Fibroblast of pulmonary artery (primary cell): ENCODE measurements at regions not wholly inside any gene's neighbourhood (a gene's known extent, or its start where the extent isn't known, plus 50 kb on each side); places are given as distances from the start of the nearest gene placed in this dataset.

Source experiments
- DNase-seq: peaks from one replicate; pipeline ENCODE4 v3.0.0-alpha.2; 2010; ENCODE audit warnings: low read depth
- H3K4me3 ChIP-seq: replicated peaks from 2 replicates; pipeline ENCODE4 v1.5.1; 2011; ENCODE audit warnings: low read depth, mild to moderate bottlenecking, control low read depth, low read length, moderate library complexity
- CTCF ChIP-seq: IDR thresholded peaks from 2 replicates; pipeline ENCODE4 v1.5.1; 2011; ENCODE audit warnings: mild to moderate bottlenecking, control low read depth, low read length, inconsistent platforms; ENCODE audit errors: missing control alignments

- no peak overlapping the region for H3K4me3 ChIP-seq
- TF ChIP-seq CTCF, result no peak
- DNase-seq, result no peak
These were observed 232.9 kb upstream of the CPNE8 start for GRCh38 chr12:39138268-39138667.

GRCh38 chr12:39127401-39127800 lies 222.0 kb upstream of the CPNE8 start:
- H3K4me3 ChIP-seq, result no peak overlapping the region
- DNase-seq, result peak; percentile 73
- no peak for TF ChIP-seq CTCF

- no peak for TF ChIP-seq CTCF
- no peak overlapping the region for H3K4me3 ChIP-seq
- no peak for DNase-seq
These were observed 220.2 kb upstream of the CPNE8 start for GRCh38 chr12:39125566-39125965.

GRCh38 chr12:39124768-39125167 lies 219.4 kb upstream of the CPNE8 start:
- H3K4me3 ChIP-seq, result no peak overlapping the region
- no peak for TF ChIP-seq CTCF
- no peak for DNase-seq

GRCh38 chr12:39123580-39124253 lies 218.3 kb upstream of the CPNE8 start:
- no peak for DNase-seq
- no peak for TF ChIP-seq CTCF
- no peak overlapping the region for H3K4me3 ChIP-seq

GRCh38 chr12:39122562-39123204 lies 217.3 kb upstream of the CPNE8 start:
- no peak overlapping the region for H3K4me3 ChIP-seq
- TF ChIP-seq CTCF, result no peak
- DNase-seq, result no peak

- no peak for DNase-seq
- H3K4me3 ChIP-seq, result no peak overlapping the region
- no peak for TF ChIP-seq CTCF
These were observed 211.5 kb upstream of the CPNE8 start for GRCh38 chr12:39116861-39117260.
